ENCODE measurements at regions not wholly inside any gene's neighbourhood (a gene's known extent, or its start where the extent isn't known, plus 50 kb on each side); places are given as distances from the start of the nearest gene placed in this dataset.

DNA sequence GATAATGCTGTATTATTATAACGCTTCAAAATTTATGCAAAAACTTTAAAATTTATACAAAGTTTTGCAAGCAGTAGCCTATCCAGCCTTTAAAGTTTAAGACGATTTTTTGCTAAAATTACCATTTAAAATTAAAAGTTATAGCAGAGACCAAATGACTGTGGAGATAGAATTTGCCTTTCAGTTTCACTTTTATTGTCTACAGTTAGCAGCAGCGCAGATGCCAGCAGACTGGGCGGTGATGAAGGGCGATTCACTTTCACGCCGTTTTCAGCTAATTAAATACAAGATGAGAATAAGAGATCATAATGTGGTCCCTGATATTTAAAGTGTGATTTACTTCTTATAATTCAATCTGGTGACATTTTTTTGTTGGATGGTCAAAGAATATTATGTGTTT, 1381.5 kb upstream of the ADGRL3 start:
- no peak for DNase-seq (ENCODE audit: low read depth in 2 of 2)
- TF ChIP-seq, protein P1, sequence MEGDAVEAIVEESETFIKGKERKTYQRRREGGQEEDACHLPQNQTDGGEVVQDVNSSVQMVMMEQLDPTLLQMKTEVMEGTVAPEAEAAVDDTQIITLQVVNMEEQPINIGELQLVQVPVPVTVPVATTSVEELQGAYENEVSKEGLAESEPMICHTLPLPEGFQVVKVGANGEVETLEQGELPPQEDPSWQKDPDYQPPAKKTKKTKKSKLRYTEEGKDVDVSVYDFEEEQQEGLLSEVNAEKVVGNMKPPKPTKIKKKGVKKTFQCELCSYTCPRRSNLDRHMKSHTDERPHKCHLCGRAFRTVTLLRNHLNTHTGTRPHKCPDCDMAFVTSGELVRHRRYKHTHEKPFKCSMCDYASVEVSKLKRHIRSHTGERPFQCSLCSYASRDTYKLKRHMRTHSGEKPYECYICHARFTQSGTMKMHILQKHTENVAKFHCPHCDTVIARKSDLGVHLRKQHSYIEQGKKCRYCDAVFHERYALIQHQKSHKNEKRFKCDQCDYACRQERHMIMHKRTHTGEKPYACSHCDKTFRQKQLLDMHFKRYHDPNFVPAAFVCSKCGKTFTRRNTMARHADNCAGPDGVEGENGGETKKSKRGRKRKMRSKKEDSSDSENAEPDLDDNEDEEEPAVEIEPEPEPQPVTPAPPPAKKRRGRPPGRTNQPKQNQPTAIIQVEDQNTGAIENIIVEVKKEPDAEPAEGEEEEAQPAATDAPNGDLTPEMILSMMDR (IDR thresholded peaks at IDR 0.05; ENCODE audit: low read depth, low read length), result no peak
- no peak overlapping the region for H3K4me3 ChIP-seq (replicated peaks in 1 of 2; ENCODE audit: low read depth in 2 of 2, low read length in 2 of 2)

DNA sequence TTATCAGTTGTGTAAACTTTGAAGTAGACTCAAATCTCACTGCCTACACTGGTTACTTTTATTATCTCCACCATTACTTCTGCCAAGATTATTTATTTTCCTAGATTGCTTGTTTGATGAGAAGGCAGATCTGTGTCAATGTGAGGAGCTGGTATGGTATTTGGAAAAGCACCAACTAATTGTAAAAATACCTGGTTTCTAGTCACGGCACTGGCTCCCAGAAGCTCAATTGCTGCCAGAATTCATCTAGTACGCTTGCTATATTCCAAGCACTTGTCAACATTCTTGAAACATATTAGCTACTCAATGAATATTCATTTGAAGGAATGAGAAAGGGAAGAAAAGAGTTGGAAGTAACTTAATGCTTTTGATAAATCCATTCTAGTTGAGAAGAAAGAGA, 1376.8 kb upstream of the ADGRL3 start:
- TF ChIP-seq, protein P1 (IDR thresholded peaks at IDR 0.05; ENCODE audit: low read depth, low read length), result no peak
- DNase-seq (ENCODE audit: low read depth in 2 of 2), result no peak
- no peak overlapping the region for H3K4me3 ChIP-seq (replicated peaks in 1 of 2; ENCODE audit: low read depth in 2 of 2, low read length in 2 of 2)

DNA sequence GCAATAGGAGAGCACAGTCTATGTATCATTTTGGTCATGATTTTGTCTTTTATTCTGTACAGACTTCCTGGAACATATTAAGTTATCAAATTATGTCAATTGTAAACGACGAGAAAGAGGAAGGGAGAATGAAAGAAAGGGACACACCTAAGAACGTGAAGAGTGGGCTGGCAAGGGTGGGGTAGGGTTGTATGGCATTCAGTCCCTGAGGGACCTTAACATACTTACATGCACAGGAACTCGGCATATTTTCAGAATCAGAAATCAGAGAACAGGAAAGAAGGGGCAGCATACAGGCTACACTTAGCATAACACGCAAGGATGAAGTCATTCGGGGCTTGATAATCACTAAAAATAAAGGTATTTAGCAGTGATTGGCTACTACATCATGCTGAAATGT, 1375.0 kb upstream of the ADGRL3 start:
- TF ChIP-seq, protein P1 (IDR thresholded peaks at IDR 0.05; ENCODE audit: low read depth, low read length), result no peak
- no peak for DNase-seq (ENCODE audit: low read depth in 2 of 2)
- no peak overlapping the region for H3K4me3 ChIP-seq (replicated peaks in 1 of 2; ENCODE audit: low read depth in 2 of 2, low read length in 2 of 2)

DNA sequence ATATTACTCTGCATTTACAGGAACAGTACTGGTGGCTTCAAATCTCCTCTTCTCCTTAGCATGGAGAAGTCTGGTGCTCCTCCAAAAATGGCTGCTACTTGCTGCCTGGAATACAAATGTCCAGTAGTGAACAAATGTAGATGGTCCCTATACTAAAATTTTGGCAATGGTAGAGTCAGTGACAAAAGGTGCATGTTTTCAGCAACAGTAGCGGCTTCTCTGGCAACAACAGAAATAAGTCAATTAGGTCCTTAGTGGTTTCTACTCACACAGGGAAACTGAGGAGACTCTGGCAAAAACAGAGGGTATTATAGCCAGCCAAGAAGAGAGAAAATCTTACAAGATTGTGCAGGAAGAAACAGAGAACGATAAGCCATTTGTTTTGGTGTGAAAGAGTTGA, 1368.4 kb upstream of the ADGRL3 start:
- TF ChIP-seq, protein P1 (IDR thresholded peaks at IDR 0.05; ENCODE audit: low read depth, low read length), result no peak
- no peak for DNase-seq (ENCODE audit: low read depth in 2 of 2)
- no peak overlapping the region for H3K4me3 ChIP-seq (replicated peaks in 1 of 2; ENCODE audit: low read depth in 2 of 2, low read length in 2 of 2)

DNA sequence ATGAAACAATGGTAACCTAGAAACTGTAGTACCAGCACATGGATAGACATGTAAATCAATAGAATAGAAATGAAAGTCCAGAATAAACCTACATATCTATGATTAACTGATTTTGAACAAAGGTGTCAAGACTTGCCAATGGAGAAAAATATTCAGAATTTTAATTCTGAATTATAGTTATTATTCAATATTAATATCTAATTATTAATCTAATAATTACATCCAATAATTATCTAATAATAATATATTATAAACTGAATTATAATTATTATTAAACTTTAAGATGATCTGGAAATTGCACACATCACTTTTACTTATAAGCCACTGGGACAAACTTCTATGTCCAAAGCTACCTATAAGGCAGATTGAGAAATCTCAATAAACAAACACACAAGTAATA, 1365.2 kb upstream of the ADGRL3 start:
- H3K4me3 ChIP-seq (replicated peaks in 1 of 2; ENCODE audit: low read depth in 2 of 2, low read length in 2 of 2), result no peak overlapping the region
- DNase-seq (ENCODE audit: low read depth in 2 of 2), result no peak
- TF ChIP-seq, protein P1 (IDR thresholded peaks at IDR 0.05; ENCODE audit: low read depth, low read length), result no peak

DNA sequence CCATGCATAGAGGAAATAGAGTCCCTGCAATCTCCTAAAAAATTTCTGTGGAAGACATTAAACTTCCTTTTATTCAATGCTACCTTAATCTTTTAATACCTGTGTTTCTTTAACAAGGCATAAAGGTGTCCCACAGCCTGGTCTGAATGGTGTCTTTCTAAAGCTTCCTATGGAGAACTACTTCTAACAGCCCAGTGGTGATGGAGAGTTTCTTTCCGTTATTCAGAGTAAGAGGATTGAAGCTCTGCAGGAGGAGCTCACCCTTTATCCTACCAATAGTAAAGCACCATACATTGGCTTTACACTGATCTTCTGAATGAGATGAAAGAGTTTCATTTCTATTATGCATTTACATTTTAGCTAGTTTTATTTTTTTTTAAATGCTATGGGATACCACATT, 1362.4 kb upstream of the ADGRL3 start:
- TF ChIP-seq, protein P1 (IDR thresholded peaks at IDR 0.05; ENCODE audit: low read depth, low read length), result no peak
- no peak overlapping the region for H3K4me3 ChIP-seq (replicated peaks in 1 of 2; ENCODE audit: low read depth in 2 of 2, low read length in 2 of 2)
- no peak for DNase-seq (ENCODE audit: low read depth in 2 of 2)

DNA sequence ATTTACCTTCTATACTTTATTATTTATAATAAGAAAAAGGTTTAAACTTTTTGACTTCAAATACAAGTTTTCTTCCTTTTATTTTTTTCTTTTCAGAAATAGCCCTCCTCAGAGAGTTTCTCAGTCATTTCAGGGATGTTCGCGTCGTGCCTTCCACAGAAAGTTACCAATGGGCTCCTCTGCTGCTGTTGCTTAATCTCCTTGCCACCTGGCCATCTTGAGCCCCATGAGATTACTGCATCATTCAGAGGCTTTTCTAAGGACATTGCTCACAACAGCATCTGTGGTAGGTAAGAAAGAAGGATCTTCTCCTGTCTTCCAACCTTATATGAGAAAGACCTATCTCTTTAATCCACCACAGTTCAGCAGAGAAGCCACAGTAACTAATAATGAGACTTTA, 1361.9 kb upstream of the ADGRL3 start:
- DNase-seq (ENCODE audit: low read depth in 2 of 2), result no peak
- TF ChIP-seq, protein P1 (IDR thresholded peaks at IDR 0.05; ENCODE audit: low read depth, low read length), result no peak
- H3K4me3 ChIP-seq (replicated peaks in 1 of 2; ENCODE audit: low read depth in 2 of 2, low read length in 2 of 2), result no peak overlapping the region
